ENCODE measurements at regions not wholly inside any gene's neighbourhood (a gene's known extent, or its start where the extent isn't known, plus 50 kb on each side); places are given as distances from the start of the nearest gene placed in this dataset.
A peak's percentile ranks its signal among the peaks of the same experiment; 100 is the strongest.

- DNase-seq (ENCODE audit: low spot score), result no peak
These were observed 240.3 kb downstream of the FAM76B start for GRCh38 chr11:95549301-95549700.

- DNase-seq (ENCODE audit: low spot score), result no peak
These were observed 241.2 kb downstream of the FAM76B start for GRCh38 chr11:95548416-95548815.

- no peak for DNase-seq (ENCODE audit: low spot score)
These were observed 241.6 kb downstream of the FAM76B start for GRCh38 chr11:95547976-95548375.

GRCh38 chr11:95547186-95547585, 242.4 kb downstream of the FAM76B start:
- no peak for DNase-seq (ENCODE audit: low spot score)

- DNase-seq (ENCODE audit: low spot score), result peak; percentile 25
These were observed 244.3 kb downstream of the FAM76B start for GRCh38 chr11:95545116-95545875.

GRCh38 chr11:95544095-95544856, 245.3 kb downstream of the FAM76B start:
- no peak for DNase-seq (ENCODE audit: low spot score)

GRCh38 chr11:95542868-95543551, 246.6 kb downstream of the FAM76B start:
- DNase-seq (ENCODE audit: low spot score), result no peak

- no peak for DNase-seq (ENCODE audit: low spot score)
These were observed 247.9 kb downstream of the FAM76B start for GRCh38 chr11:95541715-95542114.

- no peak for DNase-seq (ENCODE audit: low spot score)
These were observed 253.4 kb downstream of the FAM76B start for GRCh38 chr11:95536047-95536690.

- DNase-seq (ENCODE audit: low spot score), result no peak
These were observed 254.8 kb downstream of the FAM76B start for GRCh38 chr11:95534809-95535208.

GRCh38 chr11:95534226-95534625, 255.4 kb downstream of the FAM76B start:
- no peak for DNase-seq (ENCODE audit: low spot score)

GRCh38 chr11:95531116-95531515, 258.5 kb downstream of the FAM76B start:
- DNase-seq (ENCODE audit: low spot score), result no peak

GRCh38 chr11:95524314-95525036, 265.1 kb downstream of the FAM76B start:
- no peak for DNase-seq (ENCODE audit: low spot score)

- DNase-seq (ENCODE audit: low spot score), result no peak
These were observed 266.7 kb downstream of the FAM76B start for GRCh38 chr11:95522874-95523273.

- no peak for DNase-seq (ENCODE audit: low spot score)
These were observed 267.7 kb downstream of the FAM76B start for GRCh38 chr11:95521862-95522261.

- DNase-seq (ENCODE audit: low spot score), result no peak
These were observed 268.4 kb downstream of the FAM76B start for GRCh38 chr11:95521133-95521542.

- no peak for DNase-seq (ENCODE audit: low spot score)
These were observed 269.0 kb downstream of the FAM76B start for GRCh38 chr11:95520369-95521132.

- DNase-seq (ENCODE audit: low spot score), result no peak
These were observed 269.7 kb downstream of the FAM76B start for GRCh38 chr11:95519912-95520311.

- no peak for DNase-seq (ENCODE audit: low spot score)
These were observed 272.1 kb downstream of the FAM76B start for GRCh38 chr11:95517453-95517852.

- no peak for DNase-seq (ENCODE audit: low spot score)
These were observed 272.8 kb downstream of the FAM76B start for GRCh38 chr11:95516786-95517185.

GRCh38 chr11:95516175-95516574, 273.4 kb downstream of the FAM76B start:
- DNase-seq (ENCODE audit: low spot score), result no peak
